ENCODE measurements at regions not wholly inside any gene's neighbourhood (a gene's known extent, or its start where the extent isn't known, plus 50 kb on each side); places are given as distances from the start of the nearest gene placed in this dataset.

DNA sequence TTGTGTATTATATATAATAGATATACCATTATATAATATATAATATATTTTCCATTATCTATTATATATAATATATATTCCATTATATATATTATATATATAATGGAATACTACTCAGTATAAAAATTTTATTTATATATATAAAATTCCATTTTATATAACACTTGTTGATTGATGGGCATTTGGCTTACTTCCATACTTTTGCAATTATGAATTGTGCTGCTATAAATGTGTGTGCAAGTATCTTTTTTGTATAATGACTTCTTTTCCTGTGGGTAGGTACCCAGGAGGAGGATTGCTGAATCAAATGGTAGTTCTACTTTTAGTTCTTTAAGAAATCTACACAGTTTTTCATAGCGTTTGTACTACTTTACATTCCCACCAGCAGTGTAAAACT lies 1211.1 kb downstream of the NCAM2 start:
- Histone ChIP-seq H3K9ac (replicated peaks in 1 of 4; ENCODE audit: extremely low read depth in 1 of 4, low read depth in 3 of 4, low read length in 3 of 4) (no peak overlapping the region), H4K5ac (ENCODE audit: insufficient read length, low read depth, low read length) (no peak overlapping the region), H3K23me2 (ENCODE audit: low read depth, low read length) (no peaks in the 10 kb centered on the region), H4K20me1 (replicated peaks in 1 of 2; ENCODE audit: control insufficient read depth in 1 of 2, insufficient read depth in 2 of 2, low read length in 2 of 2) (no peaks in the 10 kb centered on the region), H3K27ac (ENCODE audit: low read depth, low read length) (no peak overlapping the region), H3K4me1 (replicated peaks in 1 of 4; ENCODE audit: control insufficient read depth in 3 of 4, insufficient read depth in 4 of 4, low read length in 3 of 4) (no peaks in the 10 kb centered on the region), H2BK20ac (ENCODE audit: low read length) (no peak overlapping the region), H2BK15ac (ENCODE audit: low read length) (no peak overlapping the region), H2BK5ac (ENCODE audit: low read depth, low read length) (no peak overlapping the region), H3K4me2 (ENCODE audit: insufficient read depth in 1 of 2, low read depth in 2 of 2, low read length in 2 of 2) (no peak overlapping the region), H4K91ac (replicated peaks; ENCODE audit: insufficient read length, low read length) (no peak overlapping the region), H2AK5ac (ENCODE audit: low read depth, low read length) (no peak overlapping the region), H2BK12ac (ENCODE audit: low read depth, low read length) (no peak overlapping the region), H3K36me3 (ENCODE audit: control insufficient read depth in 2 of 4, insufficient read depth in 4 of 4, low read length in 3 of 4) (no peaks in the 10 kb centered on the region), H3K79me1 (ENCODE audit: low read depth, low read length) (no peaks in the 10 kb centered on the region), H2BK120ac (replicated peaks; ENCODE audit: low read depth, low read length) (no peak overlapping the region), H3K27me3 (replicated peaks in 1 of 4; ENCODE audit: control insufficient read depth in 3 of 4, extremely low read depth in 1 of 4, insufficient read depth in 3 of 4, low read length in 3 of 4) (no peaks in the 10 kb centered on the region), H3K18ac (ENCODE audit: extremely low read depth, low read length) (no peak overlapping the region), H4K8ac (ENCODE audit: extremely low read depth, insufficient read depth, low read length) (no peak overlapping the region), H3K56ac (replicated peaks; ENCODE audit: insufficient read length, low read depth, low read length) (no peak overlapping the region), H3K79me2 (ENCODE audit: control insufficient read depth in 1 of 2, insufficient read depth in 2 of 2, low read length in 2 of 2) (no peaks in the 10 kb centered on the region), H3K14ac (ENCODE audit: insufficient read length) (no peak overlapping the region), H3K4ac (replicated peaks; ENCODE audit: insufficient read length, low read depth, low read length) (no peak overlapping the region), H2AFZ (ENCODE audit: low read length) (no peak overlapping the region), H3K9me3 (ENCODE audit: insufficient read depth in 2 of 2, low read depth in 1 of 2, low read length in 1 of 2) (peaks cover 0 to 3% of the 10 kb centered on the region in 2 experiments; a peak in 1 of 4 replicates), H3K4me3 (ENCODE audit: extremely low read depth in 1 of 4, insufficient read depth in 2 of 4, low read depth in 3 of 4, low read length in 4 of 4) (no peak overlapping the region), H3K23ac (ENCODE audit: insufficient read length) (no peak overlapping the region)
- 100% methylated on average over 1 of the region's 1 CpG; no CpG with 5 or more reads in 1 of the 2 experiments for WGBS, 2 experiments (ENCODE audit: extremely low coverage in 1 of 2, insufficient coverage in 1 of 2, insufficient read length in 1 of 2, insufficient replicate concordance in 2 of 2, low coverage in 1 of 2, low lambda C conversion rate in 2 of 2, missing lambda C conversion rate in 1 of 2)
- no peak for FAIRE-seq
- ChIA-PET CTCF (ENCODE audit: partially characterized antibody) (no interaction called here), POLR2A (ENCODE audit: partially characterized antibody) (no interaction called here)
- DNase-seq (ENCODE audit: low read depth in 1 of 2, low spot score in 2 of 2), result no peak
- TF ChIP-seq, protein P1, sequence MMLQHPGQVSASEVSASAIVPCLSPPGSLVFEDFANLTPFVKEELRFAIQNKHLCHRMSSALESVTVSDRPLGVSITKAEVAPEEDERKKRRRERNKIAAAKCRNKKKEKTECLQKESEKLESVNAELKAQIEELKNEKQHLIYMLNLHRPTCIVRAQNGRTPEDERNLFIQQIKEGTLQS (IDR thresholded peaks at IDR 0.05; ENCODE audit: insufficient read depth, low read depth, low read length), result no peak
- TF ChIP-seq, protein P2, sequence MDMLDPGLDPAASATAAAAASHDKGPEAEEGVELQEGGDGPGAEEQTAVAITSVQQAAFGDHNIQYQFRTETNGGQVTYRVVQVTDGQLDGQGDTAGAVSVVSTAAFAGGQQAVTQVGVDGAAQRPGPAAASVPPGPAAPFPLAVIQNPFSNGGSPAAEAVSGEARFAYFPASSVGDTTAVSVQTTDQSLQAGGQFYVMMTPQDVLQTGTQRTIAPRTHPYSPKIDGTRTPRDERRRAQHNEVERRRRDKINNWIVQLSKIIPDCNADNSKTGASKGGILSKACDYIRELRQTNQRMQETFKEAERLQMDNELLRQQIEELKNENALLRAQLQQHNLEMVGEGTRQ (IDR thresholded peaks at IDR 0.05; ENCODE audit: low read length), result no peak
- TF ChIP-seq, protein P3, sequence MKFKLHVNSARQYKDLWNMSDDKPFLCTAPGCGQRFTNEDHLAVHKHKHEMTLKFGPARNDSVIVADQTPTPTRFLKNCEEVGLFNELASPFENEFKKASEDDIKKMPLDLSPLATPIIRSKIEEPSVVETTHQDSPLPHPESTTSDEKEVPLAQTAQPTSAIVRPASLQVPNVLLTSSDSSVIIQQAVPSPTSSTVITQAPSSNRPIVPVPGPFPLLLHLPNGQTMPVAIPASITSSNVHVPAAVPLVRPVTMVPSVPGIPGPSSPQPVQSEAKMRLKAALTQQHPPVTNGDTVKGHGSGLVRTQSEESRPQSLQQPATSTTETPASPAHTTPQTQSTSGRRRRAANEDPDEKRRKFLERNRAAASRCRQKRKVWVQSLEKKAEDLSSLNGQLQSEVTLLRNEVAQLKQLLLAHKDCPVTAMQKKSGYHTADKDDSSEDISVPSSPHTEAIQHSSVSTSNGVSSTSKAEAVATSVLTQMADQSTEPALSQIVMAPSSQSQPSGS (IDR thresholded peaks at IDR 0.05; ENCODE audit: low read length), result no peak
- TF ChIP-seq SP4 (IDR thresholded peaks at IDR 0.05; ENCODE audit: low read length) (no peak), RXRA (IDR thresholded peaks at IDR 0.05; ENCODE audit: insufficient read depth, low read depth, low read length) (no peak), GTF2F1 (IDR thresholded peaks at IDR 0.05; ENCODE audit: borderline replicate concordance, low read depth, low read length) (no peak), EP300 (IDR thresholded peaks at IDR 0.05; ENCODE audit: borderline replicate concordance in 1 of 2, low read depth in 2 of 2, low read length in 2 of 2) (no peak), E2F6 (IDR thresholded peaks at IDR 0.05) (no peak), RFX5 (IDR thresholded peaks at IDR 0.05; ENCODE audit: borderline replicate concordance, low read depth, low read length) (no peak), PHF8 (conservative IDR thresholded peaks at IDR 0.05; ENCODE audit: low read depth, low read length) (no peak)

Data from H1 (cell line).